Keratinocyte (primary cell): ENCODE measurements at regions not wholly inside any gene's neighbourhood (a gene's known extent, or its start where the extent isn't known, plus 50 kb on each side); places are given as distances from the start of the nearest gene placed in this dataset.

Experiments
- DNase-seq: peaks from one replicate; pipeline ENCODE4 v3.0.0-alpha.2; 2011; ENCODE audit warnings: low read depth, missing footprints, low spot score
- FAIRE-seq: peaks from 2 replicates; lab custom pipeline; 2011; peaks lifted over from hg19 to GRCh38; lab: Jason Lieb, UNC
- H2AFZ ChIP-seq: 2 replicates; pipeline ENCODE4 v1.6.0; 2012; ENCODE audit warnings: low read length, control low read depth, inconsistent platforms; ENCODE audit not compliant: control insufficient read depth
- H3K27ac ChIP-seq: 2 replicates; pipeline ENCODE4 v1.5.1; 2011; ENCODE audit warnings: low read length; ENCODE audit not compliant: control insufficient read depth, insufficient read depth
- H3K27me3 ChIP-seq: 3 replicates; pipeline ENCODE4 v1.6.0; 2011; ENCODE audit warnings: low read length; ENCODE audit not compliant: control insufficient read depth, insufficient read depth; ENCODE audit errors: extremely low read depth
- H3K36me3 ChIP-seq, 2 experiments: 2 replicates in 1 of 2; 3 replicates in 1 of 2; pipeline ENCODE4 v1.5.1; 2011; ENCODE audit warnings: low read length in 2 of 2, mild to moderate bottlenecking in 1 of 2; ENCODE audit not compliant: control insufficient read depth in 2 of 2, insufficient read depth in 2 of 2; ENCODE audit errors: extremely low read depth in 1 of 2
- H3K4me1 ChIP-seq: 3 replicates; pipeline ENCODE4 v1.5.1; 2011; ENCODE audit warnings: low read length; ENCODE audit not compliant: control insufficient read depth, insufficient read depth; ENCODE audit errors: extremely low read depth
- H3K4me2 ChIP-seq: 3 replicates; pipeline ENCODE4 v1.6.0; 2011; ENCODE audit warnings: low read depth, low read length; ENCODE audit not compliant: control insufficient read depth, insufficient read depth; ENCODE audit errors: extremely low read depth
- H3K4me3 ChIP-seq, 3 experiments: fragments of 200-600 bp in 1 of 3; sonication (generic) in 1 of 3; 2 replicates in 2 of 3; 3 replicates in 1 of 3; pipeline ENCODE4 v1.5.1; 2011 to 2016; ENCODE audit warnings: low read length in 3 of 3, mild to moderate bottlenecking in 3 of 3, control low read depth in 2 of 3, inconsistent platforms in 1 of 3, low read depth in 1 of 3, mixed read lengths in 1 of 3, mixed run types in 1 of 3, moderate library complexity in 1 of 3; ENCODE audit not compliant: control insufficient read depth in 2 of 3, insufficient read depth in 2 of 3; ENCODE audit errors: extremely low read depth in 1 of 3
- H3K79me2 ChIP-seq: 2 replicates; pipeline ENCODE4 v1.6.0; 2012; ENCODE audit warnings: low read length; ENCODE audit not compliant: control insufficient read depth, insufficient read depth
- H3K9ac ChIP-seq: 3 replicates; pipeline ENCODE4 v1.6.0; 2011; ENCODE audit warnings: low read length; ENCODE audit not compliant: control insufficient read depth, insufficient read depth; ENCODE audit errors: extremely low read depth
- H3K9me1 ChIP-seq: 3 replicates; pipeline ENCODE4 v1.6.0; 2011; ENCODE audit warnings: low read length; ENCODE audit not compliant: control insufficient read depth, insufficient read depth; ENCODE audit errors: extremely low read depth
- H3K9me3 ChIP-seq: 2 replicates; pipeline ENCODE4 v1.5.1; 2012; ENCODE audit warnings: low read depth, low read length; ENCODE audit not compliant: control insufficient read depth
- H4K20me1 ChIP-seq: 3 replicates; pipeline ENCODE4 v1.6.0; 2011; ENCODE audit warnings: low read length; ENCODE audit not compliant: control insufficient read depth, insufficient read depth; ENCODE audit errors: extremely low read depth
- EZH2 ChIP-seq: IDR thresholded peaks from one replicate; pipeline ENCODE4 v1.6.1; 2012; ENCODE audit warnings: inconsistent platforms, mild to moderate bottlenecking, low read length, moderate library complexity
- dilution Hi-C: fragments of 300-500 bp; cut with MboI; formaldehyde crosslinking; loops from one replicate; pipeline ENCODE4 v1.7.0; 2020; ENCODE audit warnings: low sequenced_read_pairs; ENCODE audit not compliant: extremely low pct_ligation_motif_present
- TF ChIP-seq, protein P1 (sequence below), 3 experiments: IDR thresholded peaks in 1 of 3; conservative IDR thresholded peaks in 1 of 3; optimal IDR thresholded peaks in 1 of 3; 2 replicates in 2 of 3; 3 replicates in 1 of 3; pipeline versions ENCODE3 to v1.5.1; 2011; ENCODE audit warnings: low read length in 3 of 3, mild to moderate bottlenecking in 3 of 3, moderate library complexity in 2 of 3, control low read depth in 1 of 3, inconsistent platforms in 1 of 3; ENCODE audit not compliant: insufficient read depth in 2 of 3; ENCODE audit errors: extremely low read depth in 1 of 3

DNA sequence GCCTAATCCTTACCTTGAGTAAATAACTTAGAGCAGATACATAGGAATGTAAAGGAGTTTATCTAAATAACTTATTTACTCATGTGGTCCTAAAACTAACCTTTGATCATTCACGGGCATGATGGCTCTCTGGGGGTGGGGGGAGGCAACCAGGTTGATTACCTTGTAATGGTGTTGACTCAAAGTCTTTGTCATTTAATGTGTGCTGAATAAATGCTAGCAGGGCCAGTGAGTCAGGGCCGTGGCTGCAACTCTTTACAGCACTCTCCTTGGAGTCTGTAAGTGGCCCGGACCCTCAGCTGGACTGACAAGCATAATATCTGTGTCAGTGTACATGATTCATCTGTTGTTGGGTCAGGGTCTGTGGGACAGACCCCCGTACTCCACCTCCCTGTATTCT lies 203.0 kb downstream of the EPM2A start:
- no peak overlapping the region for H3K9ac ChIP-seq
- no peak for TF ChIP-seq EZH2
- TF ChIP-seq, protein P1, sequence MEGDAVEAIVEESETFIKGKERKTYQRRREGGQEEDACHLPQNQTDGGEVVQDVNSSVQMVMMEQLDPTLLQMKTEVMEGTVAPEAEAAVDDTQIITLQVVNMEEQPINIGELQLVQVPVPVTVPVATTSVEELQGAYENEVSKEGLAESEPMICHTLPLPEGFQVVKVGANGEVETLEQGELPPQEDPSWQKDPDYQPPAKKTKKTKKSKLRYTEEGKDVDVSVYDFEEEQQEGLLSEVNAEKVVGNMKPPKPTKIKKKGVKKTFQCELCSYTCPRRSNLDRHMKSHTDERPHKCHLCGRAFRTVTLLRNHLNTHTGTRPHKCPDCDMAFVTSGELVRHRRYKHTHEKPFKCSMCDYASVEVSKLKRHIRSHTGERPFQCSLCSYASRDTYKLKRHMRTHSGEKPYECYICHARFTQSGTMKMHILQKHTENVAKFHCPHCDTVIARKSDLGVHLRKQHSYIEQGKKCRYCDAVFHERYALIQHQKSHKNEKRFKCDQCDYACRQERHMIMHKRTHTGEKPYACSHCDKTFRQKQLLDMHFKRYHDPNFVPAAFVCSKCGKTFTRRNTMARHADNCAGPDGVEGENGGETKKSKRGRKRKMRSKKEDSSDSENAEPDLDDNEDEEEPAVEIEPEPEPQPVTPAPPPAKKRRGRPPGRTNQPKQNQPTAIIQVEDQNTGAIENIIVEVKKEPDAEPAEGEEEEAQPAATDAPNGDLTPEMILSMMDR (optimal IDR thresholded peaks at IDR 0.05 in 1 of 3, IDR thresholded peaks at IDR 0.05 in 1 of 3, conservative IDR thresholded peaks at IDR 0.05 in 1 of 3; ENCODE audit: extremely low read depth in 1 of 3, insufficient read depth in 2 of 3, low read length in 3 of 3) = no peak
- H4K20me1 ChIP-seq = no peaks in the 10 kb centered on the region
- no peak overlapping the region for H2AFZ ChIP-seq
- H3K4me2 ChIP-seq = no peak overlapping the region
- H3K9me1 ChIP-seq = no peaks in the 10 kb centered on the region
- no peaks in the 10 kb centered on the region for H3K9me3 ChIP-seq
- FAIRE-seq = no peak
- H3K4me1 ChIP-seq = no peaks in the 10 kb centered on the region
- H3K27ac ChIP-seq = no peak overlapping the region
- no peaks in the 10 kb centered on the region for H3K79me2 ChIP-seq
- DNase-seq = no peak
- H3K4me3 ChIP-seq = no peak overlapping the region
- dilution Hi-C loops = no loop called here
- H3K36me3 ChIP-seq = no peaks in the 10 kb centered on the region
- H3K27me3 ChIP-seq = no peaks in the 10 kb centered on the region

DNA sequence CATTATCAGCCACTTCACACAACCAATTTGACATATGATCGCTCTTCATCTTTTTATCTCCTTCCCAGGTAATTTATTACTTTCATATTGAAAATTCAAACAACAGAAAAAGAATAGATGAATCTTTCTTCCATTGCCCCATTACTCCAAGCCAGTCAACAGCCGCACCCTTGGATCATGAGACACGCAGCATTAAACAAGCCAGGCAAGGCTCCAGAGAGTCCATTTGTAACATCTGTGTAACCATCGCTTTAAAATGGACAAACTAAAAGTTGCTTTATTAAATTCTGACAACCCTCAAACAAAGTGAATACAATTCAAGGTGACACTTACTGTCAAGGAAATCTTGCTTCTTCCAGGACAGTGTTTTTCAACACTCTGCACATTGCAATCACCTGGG lies 200.3 kb downstream of the EPM2A start:
- no peak for DNase-seq

More for the DNA sequence above, 200.3 kb downstream of the EPM2A start:
- H2AFZ ChIP-seq = no peak overlapping the region
- no peak overlapping the region for H3K27ac ChIP-seq
- no peaks in the 10 kb centered on the region for H3K79me2 ChIP-seq
- TF ChIP-seq, protein P1 (optimal IDR thresholded peaks at IDR 0.05 in 1 of 3, IDR thresholded peaks at IDR 0.05 in 1 of 3, conservative IDR thresholded peaks at IDR 0.05 in 1 of 3; ENCODE audit: extremely low read depth in 1 of 3, insufficient read depth in 2 of 3, low read length in 3 of 3) = no peak
- no peak for TF ChIP-seq EZH2
- no peak overlapping the region for H3K4me2 ChIP-seq
- H3K9ac ChIP-seq = no peak overlapping the region
- H3K36me3 ChIP-seq = no peaks in the 10 kb centered on the region
- no peak for FAIRE-seq
- H3K9me1 ChIP-seq = no peaks in the 10 kb centered on the region
- H3K27me3 ChIP-seq = no peaks in the 10 kb centered on the region
- dilution Hi-C loops = no loop called here
- H3K4me3 ChIP-seq = no peak overlapping the region
- no peaks in the 10 kb centered on the region for H4K20me1 ChIP-seq
- no peaks in the 10 kb centered on the region for H3K9me3 ChIP-seq
- peaks cover 3% of the 10 kb centered on the region for H3K4me1 ChIP-seq
